GM12878 (cell line): ENCODE measurements at regions not wholly inside any gene's neighbourhood (a gene's known extent, or its start where the extent isn't known, plus 50 kb on each side); places are given as distances from the start of the nearest gene placed in this dataset.

Experiments used
- CBFB ChIP-seq: IDR thresholded peaks from 2 replicates; pipeline ENCODE4 v1.6.1; 2016; ENCODE audit warnings: antibody characterized with exemption, low read depth
- CHD4 ChIP-seq: fragments of 200-600 bp; sonication (generic); IDR thresholded peaks from 2 replicates; pipeline ENCODE4 v1.6.1; 2016; ENCODE audit warnings: mild to moderate bottlenecking
- EP300 ChIP-seq, 2 experiments: fragments of 150-350 bp in 1 of 2; IDR thresholded peaks; 2 replicates each; pipeline ENCODE4 v1.6.1; 2011 to 2012; ENCODE audit warnings: low read depth in 2 of 2, low read length in 2 of 2, borderline replicate concordance in 1 of 2, improper control_type of control experiment in 1 of 2, inconsistent platforms in 1 of 2; ENCODE audit not compliant: control insufficient read depth in 1 of 2
- EZH2 ChIP-seq: IDR thresholded peaks from 2 replicates; pipeline ENCODE4 v1.6.1; 2012; ENCODE audit warnings: low read depth, mild to moderate bottlenecking, control low read depth, inconsistent platforms, low read length, borderline replicate concordance; ENCODE audit not compliant: control insufficient read depth
- NKRF ChIP-seq: fragments of 450-650 bp; conservative IDR thresholded peaks from 2 replicates; pipeline ENCODE4 v1.6.1; 2017; ENCODE audit warnings: mild to moderate bottlenecking, moderate library complexity
- NRF1 ChIP-seq: conservative IDR thresholded peaks from 2 replicates; pipeline ENCODE4 v1.6.1; 2011; ENCODE audit warnings: mild to moderate bottlenecking, low read depth, low read length, improper control_type of control experiment
- POLR2A ChIP-seq: IDR thresholded peaks from 2 replicates; pipeline ENCODE4 v1.6.1; 2011; ENCODE audit warnings: low read depth, mild to moderate bottlenecking, low read length
- POLR2AphosphoS5 ChIP-seq: IDR thresholded peaks from 2 replicates; pipeline ENCODE4 v1.6.1; 2011; ENCODE audit warnings: mild to moderate bottlenecking, low read length, inconsistent platforms
- SIX5 ChIP-seq: IDR thresholded peaks from 2 replicates; pipeline ENCODE4 v1.6.1; 2011; ENCODE audit warnings: mild to moderate bottlenecking, low read depth, low read length, moderate library complexity; ENCODE audit not compliant: severe bottlenecking
- SREBF2 ChIP-seq: IDR thresholded peaks from 2 replicates; pipeline ENCODE4 v1.6.1; 2012; ENCODE audit warnings: mild to moderate bottlenecking, low read length
- TARDBP ChIP-seq: IDR thresholded peaks from 2 replicates; pipeline ENCODE4 v1.6.1; 2016; ENCODE audit warnings: borderline replicate concordance
- TF ChIP-seq, protein P1 (sequence below), 3 experiments: IDR thresholded peaks in 2 of 3; conservative IDR thresholded peaks in 1 of 3; 2 replicates each; pipeline ENCODE4 v1.5.1; 2011; ENCODE audit warnings: low read depth in 3 of 3, low read length in 3 of 3, mild to moderate bottlenecking in 3 of 3, control low read depth in 2 of 3, moderate library complexity in 2 of 3, inconsistent platforms in 1 of 3, mixed read lengths in 1 of 3; ENCODE audit not compliant: control insufficient read depth in 2 of 3, insufficient read depth in 1 of 3; ENCODE audit errors: extremely low read depth in 1 of 3
- TF ChIP-seq, protein P2 (sequence below): fragments of 450-650 bp; formaldehyde crosslinking; IDR thresholded peaks from 2 replicates; pipeline ENCODE4 v1.4.0; 2022; ENCODE audit warnings: mild to moderate bottlenecking, moderate library complexity
- TF ChIP-seq, protein P3 (sequence below): fragments of 450-650 bp; IDR thresholded peaks from 2 replicates; pipeline ENCODE4 v1.6.1; 2017; ENCODE audit warnings: borderline replicate concordance

- TF ChIP-seq, protein P1, sequence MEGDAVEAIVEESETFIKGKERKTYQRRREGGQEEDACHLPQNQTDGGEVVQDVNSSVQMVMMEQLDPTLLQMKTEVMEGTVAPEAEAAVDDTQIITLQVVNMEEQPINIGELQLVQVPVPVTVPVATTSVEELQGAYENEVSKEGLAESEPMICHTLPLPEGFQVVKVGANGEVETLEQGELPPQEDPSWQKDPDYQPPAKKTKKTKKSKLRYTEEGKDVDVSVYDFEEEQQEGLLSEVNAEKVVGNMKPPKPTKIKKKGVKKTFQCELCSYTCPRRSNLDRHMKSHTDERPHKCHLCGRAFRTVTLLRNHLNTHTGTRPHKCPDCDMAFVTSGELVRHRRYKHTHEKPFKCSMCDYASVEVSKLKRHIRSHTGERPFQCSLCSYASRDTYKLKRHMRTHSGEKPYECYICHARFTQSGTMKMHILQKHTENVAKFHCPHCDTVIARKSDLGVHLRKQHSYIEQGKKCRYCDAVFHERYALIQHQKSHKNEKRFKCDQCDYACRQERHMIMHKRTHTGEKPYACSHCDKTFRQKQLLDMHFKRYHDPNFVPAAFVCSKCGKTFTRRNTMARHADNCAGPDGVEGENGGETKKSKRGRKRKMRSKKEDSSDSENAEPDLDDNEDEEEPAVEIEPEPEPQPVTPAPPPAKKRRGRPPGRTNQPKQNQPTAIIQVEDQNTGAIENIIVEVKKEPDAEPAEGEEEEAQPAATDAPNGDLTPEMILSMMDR (IDR thresholded peaks at IDR 0.05 in 2 of 3, conservative IDR thresholded peaks at IDR 0.05 in 1 of 3; ENCODE audit: control insufficient read depth in 2 of 3, extremely low read depth in 1 of 3, insufficient read depth in 1 of 3, low read depth in 3 of 3, low read length in 3 of 3), result no peak
- TF ChIP-seq SREBF2 (no peak), TARDBP (no peak), EP300 (IDR thresholded peaks at IDR 0.05; ENCODE audit: borderline replicate concordance in 1 of 2, control insufficient read depth in 1 of 2, low read depth in 2 of 2, low read length in 2 of 2) (no peak), CHD4 (no peak), NKRF (no peak), SIX5 (no peak), POLR2AphosphoS5 (no peak), EZH2 (no peak), NRF1 (no peak), POLR2A (no peak), CBFB (no peak)
- TF ChIP-seq, protein P2, sequence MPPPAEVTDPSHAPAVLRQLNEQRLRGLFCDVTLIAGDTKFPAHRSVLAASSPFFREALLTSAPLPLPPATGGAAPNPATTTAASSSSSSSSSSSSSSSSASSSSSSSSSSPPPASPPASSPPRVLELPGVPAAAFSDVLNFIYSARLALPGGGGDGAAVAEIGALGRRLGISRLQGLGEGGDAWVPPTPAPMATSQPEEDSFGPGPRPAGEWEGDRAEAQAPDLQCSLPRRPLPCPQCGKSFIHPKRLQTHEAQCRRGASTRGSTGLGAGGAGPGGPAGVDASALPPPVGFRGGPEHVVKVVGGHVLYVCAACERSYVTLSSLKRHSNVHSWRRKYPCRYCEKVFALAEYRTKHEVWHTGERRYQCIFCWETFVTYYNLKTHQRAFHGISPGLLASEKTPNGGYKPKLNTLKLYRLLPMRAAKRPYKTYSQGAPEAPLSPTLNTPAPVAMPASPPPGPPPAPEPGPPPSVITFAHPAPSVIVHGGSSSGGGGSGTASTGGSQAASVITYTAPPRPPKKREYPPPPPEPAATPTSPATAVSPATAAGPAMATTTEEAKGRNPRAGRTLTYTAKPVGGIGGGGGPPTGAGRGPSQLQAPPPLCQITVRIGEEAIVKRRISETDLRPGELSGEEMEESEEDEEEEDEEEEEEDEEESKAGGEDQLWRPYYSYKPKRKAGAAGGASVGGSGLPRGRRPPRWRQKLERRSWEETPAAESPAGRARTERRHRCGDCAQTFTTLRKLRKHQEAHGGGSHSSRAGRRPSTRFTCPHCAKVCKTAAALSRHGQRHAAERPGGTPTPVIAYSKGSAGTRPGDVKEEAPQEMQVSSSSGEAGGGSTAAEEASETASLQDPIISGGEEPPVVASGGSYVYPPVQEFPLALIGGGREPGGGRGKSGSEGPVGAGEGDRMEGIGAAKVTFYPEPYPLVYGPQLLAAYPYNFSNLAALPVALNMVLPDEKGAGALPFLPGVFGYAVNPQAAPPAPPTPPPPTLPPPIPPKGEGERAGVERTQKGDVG, result no peak
- TF ChIP-seq, protein P3, sequence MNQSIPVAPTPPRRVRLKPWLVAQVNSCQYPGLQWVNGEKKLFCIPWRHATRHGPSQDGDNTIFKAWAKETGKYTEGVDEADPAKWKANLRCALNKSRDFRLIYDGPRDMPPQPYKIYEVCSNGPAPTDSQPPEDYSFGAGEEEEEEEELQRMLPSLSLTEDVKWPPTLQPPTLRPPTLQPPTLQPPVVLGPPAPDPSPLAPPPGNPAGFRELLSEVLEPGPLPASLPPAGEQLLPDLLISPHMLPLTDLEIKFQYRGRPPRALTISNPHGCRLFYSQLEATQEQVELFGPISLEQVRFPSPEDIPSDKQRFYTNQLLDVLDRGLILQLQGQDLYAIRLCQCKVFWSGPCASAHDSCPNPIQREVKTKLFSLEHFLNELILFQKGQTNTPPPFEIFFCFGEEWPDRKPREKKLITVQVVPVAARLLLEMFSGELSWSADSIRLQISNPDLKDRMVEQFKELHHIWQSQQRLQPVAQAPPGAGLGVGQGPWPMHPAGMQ, result no peak
Measured at GRCh38 chr10:4678951-4679671, 146.9 kb upstream of the AKR1E2 start.
